ENCODE measurements at regions not wholly inside any gene's neighbourhood (a gene's known extent, or its start where the extent isn't known, plus 50 kb on each side); places are given as distances from the start of the nearest gene placed in this dataset.

GRCh38 chr12:114992443-114992842 is 308.5 kb upstream of the TBX3 start:
- TF ChIP-seq GATA3 (IDR thresholded peaks at IDR 0.05; ENCODE audit: low read depth, low read length) (no peak), GATA2 (IDR thresholded peaks at IDR 0.05; ENCODE audit: low read depth, low read length) (no peak)

GRCh38 chr12:114990381-114990780 is 306.4 kb upstream of the TBX3 start:
- TF ChIP-seq GATA3 (IDR thresholded peaks at IDR 0.05; ENCODE audit: low read depth, low read length) = no peak
- TF ChIP-seq GATA2 (IDR thresholded peaks at IDR 0.05; ENCODE audit: low read depth, low read length) = no peak

GRCh38 chr12:114986849-114987248 is 302.9 kb upstream of the TBX3 start:
- TF ChIP-seq GATA2 (IDR thresholded peaks at IDR 0.05; ENCODE audit: low read depth, low read length) (no peak), GATA3 (IDR thresholded peaks at IDR 0.05; ENCODE audit: low read depth, low read length) (no peak)

GRCh38 chr12:114986178-114986714 is 302.3 kb upstream of the TBX3 start:
- no peak for TF ChIP-seq GATA3 (IDR thresholded peaks at IDR 0.05; ENCODE audit: low read depth, low read length)
- TF ChIP-seq GATA2 (IDR thresholded peaks at IDR 0.05; ENCODE audit: low read depth, low read length) = no peak

GRCh38 chr12:114984634-114985061 is 300.7 kb upstream of the TBX3 start:
- no peak for TF ChIP-seq GATA2 (IDR thresholded peaks at IDR 0.05; ENCODE audit: low read depth, low read length)
- TF ChIP-seq GATA3 (IDR thresholded peaks at IDR 0.05; ENCODE audit: low read depth, low read length) = no peak

GRCh38 chr12:114982760-114983159 is 298.8 kb upstream of the TBX3 start:
- no peak for TF ChIP-seq GATA2 (IDR thresholded peaks at IDR 0.05; ENCODE audit: low read depth, low read length)
- no peak for TF ChIP-seq GATA3 (IDR thresholded peaks at IDR 0.05; ENCODE audit: low read depth, low read length)

GRCh38 chr12:114981036-114981435 is 297.1 kb upstream of the TBX3 start:
- TF ChIP-seq GATA2 (IDR thresholded peaks at IDR 0.05; ENCODE audit: low read depth, low read length) = no peak
- no peak for TF ChIP-seq GATA3 (IDR thresholded peaks at IDR 0.05; ENCODE audit: low read depth, low read length)

GRCh38 chr12:114976959-114977358 is 293.0 kb upstream of the TBX3 start:
- TF ChIP-seq GATA3 (IDR thresholded peaks at IDR 0.05; ENCODE audit: low read depth, low read length) = no peak
- no peak for TF ChIP-seq GATA2 (IDR thresholded peaks at IDR 0.05; ENCODE audit: low read depth, low read length)

GRCh38 chr12:114976372-114976771 is 292.4 kb upstream of the TBX3 start:
- TF ChIP-seq GATA3 (IDR thresholded peaks at IDR 0.05; ENCODE audit: low read depth, low read length) (no peak), GATA2 (IDR thresholded peaks at IDR 0.05; ENCODE audit: low read depth, low read length) (no peak)

GRCh38 chr12:114975640-114976310 is 291.8 kb upstream of the TBX3 start:
- TF ChIP-seq GATA2 (IDR thresholded peaks at IDR 0.05; ENCODE audit: low read depth, low read length) = no peak
- TF ChIP-seq GATA3 (IDR thresholded peaks at IDR 0.05; ENCODE audit: low read depth, low read length) = no peak

- TF ChIP-seq GATA2 (IDR thresholded peaks at IDR 0.05; ENCODE audit: low read depth, low read length) = no peak
- no peak for TF ChIP-seq GATA3 (IDR thresholded peaks at IDR 0.05; ENCODE audit: low read depth, low read length)
Measured at GRCh38 chr12:114974826-114975639, 291.1 kb upstream of the TBX3 start.

- no peak for TF ChIP-seq GATA3 (IDR thresholded peaks at IDR 0.05; ENCODE audit: low read depth, low read length)
- no peak for TF ChIP-seq GATA2 (IDR thresholded peaks at IDR 0.05; ENCODE audit: low read depth, low read length)
Measured at GRCh38 chr12:114974333-114974732, 290.4 kb upstream of the TBX3 start.

GRCh38 chr12:114968727-114969126 is 284.8 kb upstream of the TBX3 start:
- TF ChIP-seq GATA2 (IDR thresholded peaks at IDR 0.05; ENCODE audit: low read depth, low read length) = no peak
- TF ChIP-seq GATA3 (IDR thresholded peaks at IDR 0.05; ENCODE audit: low read depth, low read length) = no peak

GRCh38 chr12:114967151-114967550 is 283.2 kb upstream of the TBX3 start:
- TF ChIP-seq GATA3 (IDR thresholded peaks at IDR 0.05; ENCODE audit: low read depth, low read length) (no peak), GATA2 (IDR thresholded peaks at IDR 0.05; ENCODE audit: low read depth, low read length) (no peak)

GRCh38 chr12:114964841-114965240 is 280.9 kb upstream of the TBX3 start:
- TF ChIP-seq GATA3 (IDR thresholded peaks at IDR 0.05; ENCODE audit: low read depth, low read length) = no peak
- no peak for TF ChIP-seq GATA2 (IDR thresholded peaks at IDR 0.05; ENCODE audit: low read depth, low read length)
